Neural cell (in vitro differentiated cells): ENCODE measurements at regions not wholly inside any gene's neighbourhood (a gene's known extent, or its start where the extent isn't known, plus 50 kb on each side); places are given as distances from the start of the nearest gene placed in this dataset.

Source experiments
- CTCF ChIP-seq: fragments of 450-650 bp; IDR thresholded peaks from 2 replicates; pipeline ENCODE4 v1.5.1; 2014; ENCODE audit warnings: antibody characterized with exemption, mild to moderate bottlenecking, moderate library complexity; ENCODE audit not compliant: poor library complexity, severe bottlenecking
- EZH2 ChIP-seq: fragments of 200-600, 300-800 bp; shearing (Covaris generic), sonication (generic); IDR thresholded peaks from 2 replicates; pipeline ENCODE4 v1.6.1; 2014; ENCODE audit warnings: antibody characterized with exemption, low read length, borderline replicate concordance, mild to moderate bottlenecking; ENCODE audit not compliant: insufficient read depth, poor library complexity, severe bottlenecking
- POLR2AphosphoS5 ChIP-seq: IDR thresholded peaks from 2 replicates; pipeline ENCODE4 v1.6.1; 2012
- REST ChIP-seq: IDR thresholded peaks from 2 replicates; pipeline ENCODE4 v1.6.1; 2012; ENCODE audit warnings: borderline replicate concordance

- TF ChIP-seq POLR2AphosphoS5 = no peak
- TF ChIP-seq CTCF = no peak
- TF ChIP-seq EZH2 = no peak
- TF ChIP-seq REST = no peak
Observed at GRCh38 chr2:65789923-65790675, 357.7 kb upstream of the SPRED2 start.
